RWPE2 (cell line): ENCODE measurements at regions not wholly inside any gene's neighbourhood (a gene's known extent, or its start where the extent isn't known, plus 50 kb on each side); places are given as distances from the start of the nearest gene placed in this dataset.

Experiments
- ATAC-seq: fragments of 200-7000 bp; cut with Tn5 transposase; 3 replicates; pipeline ENCODE4 v1.9.1; 2021; ENCODE audit warnings: low read depth
- DNase-seq: peaks from one replicate; pipeline ENCODE4 v3.0.0-alpha.2; 2020; ENCODE audit warnings: low spot score
- H3K27ac ChIP-seq: fragments of 450-650 bp; 2 replicates; pipeline ENCODE4 v1.5.1; 2017; ENCODE audit warnings: mild to moderate bottlenecking; ENCODE audit not compliant: poor library complexity, severe bottlenecking
- H3K27me3 ChIP-seq: fragments of 250-450 bp; sonication (Bioruptor Pico); 2 replicates; pipeline ENCODE4 v1.5.1; 2021; ENCODE audit warnings: mild to moderate bottlenecking, moderate library complexity; ENCODE audit not compliant: insufficient read depth, poor library complexity, severe bottlenecking
- H3K36me3 ChIP-seq: fragments of 250-450 bp; sonication (Bioruptor Pico); 2 replicates; pipeline ENCODE4 v1.5.1; 2020; ENCODE audit warnings: low read depth, mild to moderate bottlenecking, moderate library complexity
- H3K4me1 ChIP-seq: fragments of 250-450 bp; sonication (Bioruptor Pico); 2 replicates; pipeline ENCODE4 v1.5.1; 2021; ENCODE audit warnings: mild to moderate bottlenecking, moderate library complexity; ENCODE audit not compliant: insufficient read depth, poor library complexity, severe bottlenecking
- H3K4me3 ChIP-seq: fragments of 250-450 bp; sonication (Bioruptor Pico); 2 replicates; pipeline ENCODE4 v1.5.1; 2021; ENCODE audit warnings: mild to moderate bottlenecking, moderate library complexity; ENCODE audit not compliant: severe bottlenecking
- H3K9me3 ChIP-seq: fragments of 250-450 bp; sonication (Bioruptor Pico); 2 replicates; pipeline ENCODE4 v1.5.1; 2021; ENCODE audit warnings: mild to moderate bottlenecking, moderate library complexity; ENCODE audit not compliant: severe bottlenecking
- CTCF ChIP-seq: fragments of 450-650 bp; IDR thresholded peaks from one replicate; pipeline ENCODE4 v1.5.1; 2017; ENCODE audit warnings: mild to moderate bottlenecking, moderate library complexity; ENCODE audit not compliant: poor library complexity, severe bottlenecking

DNA sequence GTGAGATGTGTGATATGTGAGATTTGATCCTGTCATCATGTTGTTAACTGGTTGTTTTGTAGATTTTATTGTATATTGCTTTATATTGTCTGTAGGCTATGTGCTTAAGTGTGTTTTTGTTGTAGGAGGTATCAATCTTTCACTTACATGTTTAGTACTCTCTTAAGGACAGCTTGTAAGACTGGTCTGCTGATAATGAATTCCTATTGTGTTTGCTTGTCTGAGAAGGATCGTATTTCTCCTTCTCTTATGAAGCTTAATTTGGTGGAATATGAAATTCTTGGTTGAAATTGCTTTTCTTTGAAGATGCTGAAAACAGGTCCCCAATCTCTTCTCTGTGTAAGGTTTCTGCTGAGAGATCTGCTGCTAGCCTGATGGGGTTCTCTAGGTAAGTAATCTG, 94.5 kb upstream of the ARHGAP5 start:
- H3K4me1 ChIP-seq, result no peaks in the 10 kb centered on the region
- DNase-seq, result no peak
- peaks cover 6% of the 10 kb centered on the region for H3K9me3 ChIP-seq
- no peak for ATAC-seq
- H3K36me3 ChIP-seq, result 0 out of 2 replicates have a peak, but pooled peaks cover 4% of the 10 kb centered on the region
- H3K4me3 ChIP-seq, result no peak overlapping the region
- no peak overlapping the region for H3K27ac ChIP-seq
- TF ChIP-seq CTCF, result no peak
- H3K27me3 ChIP-seq, result no peaks in the 10 kb centered on the region

DNA sequence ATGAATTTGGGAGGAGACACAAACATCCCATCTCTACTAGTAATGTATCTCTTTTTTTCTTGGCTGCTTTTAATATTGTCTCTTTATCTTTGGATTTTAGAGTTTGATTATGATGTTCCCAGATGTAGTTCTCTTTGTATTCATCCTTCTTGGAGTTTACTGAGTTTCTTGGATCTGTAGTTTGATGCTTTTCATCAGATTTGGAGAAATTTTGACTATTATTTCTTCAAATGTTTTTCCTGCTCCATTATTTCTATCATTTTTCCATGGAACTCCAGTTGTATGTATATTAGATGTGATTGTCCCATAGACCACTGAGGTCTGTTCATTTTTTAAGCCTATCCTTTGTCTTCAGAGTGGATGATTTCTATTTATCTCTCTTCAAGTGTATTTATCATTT, 90.7 kb upstream of the ARHGAP5 start:
- no peaks in the 10 kb centered on the region for H3K27me3 ChIP-seq
- peaks cover 6% of the 10 kb centered on the region for H3K9me3 ChIP-seq
- no peak overlapping the region for H3K27ac ChIP-seq
- ATAC-seq (no peak), DNase-seq (no peak)
- H3K36me3 ChIP-seq, result no peaks in the 10 kb centered on the region
- H3K4me3 ChIP-seq, result no peak overlapping the region
- TF ChIP-seq CTCF, result no peak
- H3K4me1 ChIP-seq, result peaks cover 14% of the 10 kb centered on the region

DNA sequence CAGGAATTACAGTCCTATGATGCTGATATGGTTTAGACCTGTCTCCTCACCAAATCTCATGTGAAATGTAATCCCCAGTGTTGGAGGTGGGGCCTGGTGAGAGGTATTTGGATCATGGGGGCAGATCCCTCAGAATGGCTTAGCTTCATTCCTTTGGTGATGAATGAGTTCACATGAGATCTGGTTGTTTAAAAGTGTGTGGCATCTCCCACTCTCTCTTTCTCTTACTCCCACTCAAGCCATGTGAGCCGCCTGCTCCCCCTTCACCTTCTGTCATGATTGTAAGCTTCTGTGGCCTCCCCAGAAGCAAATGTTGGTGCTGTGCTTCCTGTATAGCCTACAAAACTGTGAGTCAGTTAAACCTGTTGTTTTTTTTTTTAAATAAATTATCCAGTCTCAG, 89.4 kb upstream of the ARHGAP5 start:
- Histone ChIP-seq H3K27me3 (no peaks in the 10 kb centered on the region), H3K4me3 (no peak overlapping the region), H3K36me3 (no peaks in the 10 kb centered on the region), H3K9me3 (peaks cover 6% of the 10 kb centered on the region), H3K27ac (no peak overlapping the region), H3K4me1 (peaks cover 25% of the 10 kb centered on the region)
- TF ChIP-seq CTCF, result no peak
- ATAC-seq (no peak), DNase-seq (no peak)

DNA sequence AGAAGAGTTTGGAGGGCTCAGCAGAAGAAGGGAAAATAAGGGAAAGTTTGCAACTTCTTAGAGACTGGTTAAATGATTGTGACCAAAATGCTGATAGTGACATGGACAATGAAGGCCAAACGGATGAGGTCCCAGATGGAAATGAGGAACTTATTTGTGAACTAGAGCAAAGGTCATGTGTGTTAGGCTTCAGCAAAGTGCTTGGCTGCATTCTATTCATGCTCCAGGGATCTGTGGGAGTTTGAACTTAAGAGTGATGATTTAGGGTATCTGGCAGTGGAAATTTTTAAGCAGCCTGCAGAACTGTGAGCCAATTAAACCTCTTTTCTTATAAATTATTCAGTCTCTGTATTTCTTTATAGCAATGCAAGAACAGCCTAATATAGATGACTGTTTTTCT, 88.9 kb upstream of the ARHGAP5 start:
- Histone ChIP-seq H3K27ac (no peak overlapping the region), H3K9me3 (peaks cover 4% of the 10 kb centered on the region), H3K4me3 (no peak overlapping the region), H3K36me3 (no peaks in the 10 kb centered on the region), H3K27me3 (no peaks in the 10 kb centered on the region), H3K4me1 (peaks cover 29% of the 10 kb centered on the region)
- no peak for DNase-seq
- TF ChIP-seq CTCF, result no peak
- ATAC-seq, result no peak

GRCh38 chr14:31990183-31990857, 86.8 kb upstream of the ARHGAP5 start:
- no peak for TF ChIP-seq CTCF
- peaks cover 3% of the 10 kb centered on the region for H3K9me3 ChIP-seq
- no peaks in the 10 kb centered on the region for H3K27me3 ChIP-seq
- peaks cover 29% of the 10 kb centered on the region for H3K4me1 ChIP-seq
- no peak for DNase-seq
- no peaks in the 10 kb centered on the region for H3K36me3 ChIP-seq
- no peak for ATAC-seq
- peak overlapping the region; percentile 96 for H3K27ac ChIP-seq
- no peak overlapping the region for H3K4me3 ChIP-seq
